NT2/D1 (cell line): ENCODE measurements at regions not wholly inside any gene's neighbourhood (a gene's known extent, or its start where the extent isn't known, plus 50 kb on each side); places are given as distances from the start of the nearest gene placed in this dataset.

Source experiments
- DNase-seq: peaks from one replicate; pipeline ENCODE4 v3.0.0-alpha.2; 2011; ENCODE audit warnings: low read depth, low spot score
- H3K27me3 ChIP-seq: 2 replicates; pipeline ENCODE4 v1.6.0; 2011; ENCODE audit warnings: mild to moderate bottlenecking; ENCODE audit not compliant: insufficient read length, insufficient read depth
- H3K36me3 ChIP-seq: 2 replicates; pipeline ENCODE4 v1.6.1; 2011; ENCODE audit warnings: mild to moderate bottlenecking, low read length, mixed read lengths; ENCODE audit not compliant: insufficient read depth, insufficient read length
- H3K4me1 ChIP-seq: 2 replicates; pipeline ENCODE4 v1.5.1; 2011; ENCODE audit not compliant: insufficient read depth, insufficient read length
- H3K4me3 ChIP-seq: 2 replicates; pipeline ENCODE4 v1.5.1; 2011; ENCODE audit warnings: low read depth; ENCODE audit not compliant: insufficient read length
- H3K9ac ChIP-seq: 2 replicates; pipeline ENCODE4 v1.6.0; 2011; ENCODE audit warnings: low read depth; ENCODE audit not compliant: insufficient read length
- H3K9me3 ChIP-seq: 2 replicates; pipeline ENCODE4 v1.5.1; 2011; ENCODE audit warnings: mild to moderate bottlenecking, low read length; ENCODE audit not compliant: insufficient read depth
- SUZ12 ChIP-seq: IDR thresholded peaks from 2 replicates; pipeline ENCODE4 v1.6.1; 2011; ENCODE audit not compliant: insufficient read length, insufficient read depth; ENCODE audit errors: extremely low read depth
- YY1 ChIP-seq: IDR thresholded peaks from 2 replicates; pipeline ENCODE4 v1.6.1; 2011; ENCODE audit not compliant: insufficient read length, insufficient read depth
- ZNF274 ChIP-seq: IDR thresholded peaks from 2 replicates; pipeline ENCODE4 v1.6.1; 2011; ENCODE audit warnings: mild to moderate bottlenecking, low read depth, low read length

DNA sequence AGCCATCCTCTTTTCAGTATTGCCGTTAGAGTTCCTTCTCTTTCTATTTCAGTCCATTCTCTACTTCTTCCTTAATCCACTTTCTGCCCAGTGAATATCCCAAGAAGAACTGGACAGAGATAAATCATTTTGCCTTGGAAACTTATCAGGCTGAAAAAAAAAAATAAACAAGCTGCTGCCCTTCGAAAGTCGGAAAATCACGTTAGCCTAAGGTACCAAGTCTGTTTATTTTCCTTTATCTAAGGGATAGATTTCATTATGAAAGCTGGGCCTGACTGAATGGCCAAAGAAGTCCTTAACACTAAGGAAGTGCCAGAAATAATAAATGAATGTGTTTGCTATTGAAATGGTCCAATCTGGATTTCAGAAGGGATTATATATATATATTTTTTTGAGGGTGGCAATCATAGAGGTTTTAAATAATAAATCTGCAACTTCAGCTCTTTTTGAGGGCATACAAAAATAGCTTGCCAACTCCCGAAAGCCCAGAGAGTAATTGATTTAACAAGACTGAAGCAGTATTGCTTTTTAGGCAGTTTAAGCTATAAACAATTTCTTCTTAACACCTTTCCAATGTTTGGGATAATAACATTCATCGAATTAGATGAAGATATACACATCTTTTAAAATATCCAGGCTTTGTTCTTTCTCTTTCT is 127.0 kb upstream of the STMND1 start:
- no peak for DNase-seq
- TF ChIP-seq YY1, result no peak
- no peak for TF ChIP-seq ZNF274
- H3K36me3 ChIP-seq, result no peaks in the 10 kb centered on the region
- H3K9me3 ChIP-seq, result no peaks in the 10 kb centered on the region
- no peak overlapping the region for H3K9ac ChIP-seq
- H3K4me3 ChIP-seq, result no peak overlapping the region
- no peaks in the 10 kb centered on the region for H3K27me3 ChIP-seq
- no peaks in the 10 kb centered on the region for H3K4me1 ChIP-seq

DNA sequence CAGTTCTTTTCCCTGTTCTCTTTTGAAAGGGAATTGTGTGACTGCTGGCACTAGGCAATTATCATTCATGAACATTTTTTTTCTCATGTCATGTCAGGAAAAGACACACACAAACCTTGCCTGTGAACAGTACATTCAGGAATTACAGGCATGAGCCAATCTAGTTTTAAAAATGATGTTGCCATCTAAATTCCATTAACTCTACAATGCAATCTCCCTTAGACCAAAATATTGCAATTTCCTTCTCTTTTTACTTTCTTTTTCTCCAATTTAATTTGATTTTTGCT is 127.5 kb upstream of the STMND1 start:
- Histone ChIP-seq H3K4me1 (no peaks in the 10 kb centered on the region), H3K9me3 (no peaks in the 10 kb centered on the region), H3K36me3 (no peaks in the 10 kb centered on the region), H3K9ac (no peak overlapping the region), H3K27me3 (no peaks in the 10 kb centered on the region), H3K4me3 (no peak overlapping the region)
- no peak for TF ChIP-seq YY1
- TF ChIP-seq ZNF274, result no peak
- no peak for TF ChIP-seq SUZ12
- DNase-seq, result no peak

DNA sequence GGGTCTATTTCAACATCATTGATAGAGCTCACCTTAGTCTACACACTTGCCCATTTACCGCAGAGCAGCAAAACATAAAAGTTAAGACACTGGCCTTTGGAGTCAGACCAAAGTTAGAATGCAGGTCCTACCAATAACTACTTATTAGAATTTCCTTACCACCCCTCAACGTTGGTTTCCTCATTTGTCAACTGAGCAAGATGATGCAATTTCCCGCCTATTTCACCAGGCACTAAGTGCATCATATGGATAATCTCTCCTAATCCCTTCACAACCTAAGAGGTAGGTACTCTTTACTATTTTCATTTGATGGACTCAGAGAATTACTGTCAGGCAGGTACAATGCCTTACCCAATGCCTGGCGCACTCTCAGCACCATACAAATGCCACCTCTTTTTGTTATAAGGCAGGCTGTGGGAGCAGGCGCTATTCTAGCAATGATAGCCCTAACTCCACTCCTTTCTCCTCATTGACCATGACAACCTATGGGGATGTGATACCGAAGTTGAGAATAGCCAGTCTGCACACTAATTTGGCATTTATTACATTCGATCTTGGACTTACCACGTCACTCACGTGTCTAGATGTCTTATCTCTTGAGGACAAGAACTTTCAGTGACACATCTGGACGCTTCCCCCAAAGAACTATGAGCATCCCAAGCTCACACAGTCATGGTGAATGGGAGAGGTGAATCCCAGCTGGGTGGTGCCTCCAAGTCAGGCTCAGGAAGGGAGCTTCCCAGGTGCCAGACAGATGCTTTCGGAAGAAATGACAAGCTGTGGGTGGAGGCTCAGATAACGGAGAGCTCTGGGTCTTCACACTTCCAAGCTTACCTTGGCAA is 128.1 kb upstream of the STMND1 start:
- TF ChIP-seq ZNF274 (no peak), YY1 (no peak), SUZ12 (no peak)

GRCh38 chr6:16973051-16973450 is 128.8 kb upstream of the STMND1 start:
- Histone ChIP-seq H3K4me1 (no peaks in the 10 kb centered on the region), H3K36me3 (no peaks in the 10 kb centered on the region), H3K27me3 (no peaks in the 10 kb centered on the region), H3K4me3 (no peak overlapping the region), H3K9ac (no peak overlapping the region), H3K9me3 (no peaks in the 10 kb centered on the region)
- no peak for DNase-seq
- no peak for TF ChIP-seq SUZ12

More for the DNA sequence above, 128.1 kb upstream of the STMND1 start:
- H3K27me3 ChIP-seq, result no peaks in the 10 kb centered on the region
- H3K4me3 ChIP-seq, result no peak overlapping the region
- no peak for DNase-seq
- no peak overlapping the region for H3K9ac ChIP-seq
- H3K4me1 ChIP-seq, result no peaks in the 10 kb centered on the region
- H3K36me3 ChIP-seq, result no peaks in the 10 kb centered on the region
- no peaks in the 10 kb centered on the region for H3K9me3 ChIP-seq

DNA sequence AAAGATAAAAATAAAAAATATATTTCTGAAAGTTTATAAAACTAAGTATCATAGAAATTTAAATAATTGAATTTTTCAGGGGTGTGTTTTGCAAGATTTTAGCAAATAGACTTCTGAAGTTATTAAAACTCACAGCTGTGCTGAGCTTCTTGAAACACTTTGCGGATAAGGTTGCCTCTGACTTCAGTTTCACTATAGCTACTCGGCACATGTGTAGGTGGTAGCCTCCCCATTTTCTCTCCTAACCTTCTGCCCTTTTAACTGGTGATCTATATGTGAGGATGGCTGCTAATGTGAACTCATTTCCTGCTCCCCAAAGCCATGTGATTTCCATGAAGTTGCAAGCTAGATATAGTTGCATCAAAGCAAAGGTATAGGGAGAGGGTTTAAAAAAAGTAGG is 129.3 kb upstream of the STMND1 start:
- Histone ChIP-seq H3K27me3 (no peaks in the 10 kb centered on the region), H3K4me1 (no peaks in the 10 kb centered on the region), H3K36me3 (no peaks in the 10 kb centered on the region), H3K9me3 (no peaks in the 10 kb centered on the region), H3K9ac (no peak overlapping the region), H3K4me3 (no peak overlapping the region)
- DNase-seq, result no peak
- TF ChIP-seq ZNF274 (no peak), YY1 (no peak), SUZ12 (no peak)

- Histone ChIP-seq H3K27me3 (no peaks in the 10 kb centered on the region), H3K4me3 (no peak overlapping the region), H3K9me3 (no peaks in the 10 kb centered on the region), H3K9ac (no peak overlapping the region), H3K4me1 (no peaks in the 10 kb centered on the region), H3K36me3 (no peaks in the 10 kb centered on the region)
- DNase-seq, result no peak
- TF ChIP-seq YY1 (no peak), SUZ12 (no peak), ZNF274 (no peak)
Measured at GRCh38 chr6:16969699-16970655, 131.9 kb upstream of the STMND1 start.

- Histone ChIP-seq H3K27me3 (no peaks in the 10 kb centered on the region), H3K36me3 (no peaks in the 10 kb centered on the region), H3K4me1 (no peaks in the 10 kb centered on the region), H3K9me3 (no peaks in the 10 kb centered on the region), H3K9ac (no peak overlapping the region), H3K4me3 (no peak overlapping the region)
- DNase-seq, result no peak
- no peak for TF ChIP-seq ZNF274
Measured at GRCh38 chr6:16968101-16968500, 133.7 kb upstream of the STMND1 start.
